ENCODE measurements at regions not wholly inside any gene's neighbourhood (a gene's known extent, or its start where the extent isn't known, plus 50 kb on each side); places are given as distances from the start of the nearest gene placed in this dataset.

DNA sequence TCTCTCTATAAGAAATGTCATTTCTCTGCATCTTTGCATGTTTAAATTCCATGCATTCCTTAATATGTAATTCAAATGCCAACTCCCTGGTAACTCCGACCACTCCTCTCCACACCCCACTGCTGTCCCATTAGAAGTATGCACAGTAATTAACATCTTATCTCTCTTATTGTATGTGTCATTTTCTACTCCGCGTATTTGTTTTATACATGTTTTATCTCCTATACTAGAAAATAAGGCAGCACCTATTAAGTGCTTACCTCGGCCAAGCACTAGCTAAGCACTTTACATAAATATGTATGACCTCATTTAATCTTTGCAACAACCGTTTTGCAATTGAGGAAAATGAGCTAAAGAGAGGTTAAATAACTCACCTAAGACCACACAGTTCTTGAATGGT, 469.8 kb downstream of the BCAT1 start:
- WGBS, 2 donors (ENCODE audit: extremely low coverage in 2 of 2, insufficient read length in 2 of 2, insufficient replicate concordance in 1 of 2): no CpG with 5 or more reads among the region's 5 CpGs
- Histone ChIP-seq H3K27ac (replicated peaks; ENCODE audit: low read length) (no peak overlapping the region), H3K36me3 (replicated peaks in 1 of 2; ENCODE audit: control insufficient read depth in 2 of 2, insufficient read depth in 2 of 2, low read length in 2 of 2) (peaks cover 0 to 8% of the 10 kb centered on the region in 2 donors), H3K4me3 (ENCODE audit: low read length in 2 of 2) (no peak overlapping the region), H3K23ac (ENCODE audit: low read depth, low read length, poor library complexity) (no peak overlapping the region), H2BK12ac (ENCODE audit: low read length) (no peak overlapping the region), H3K14ac (ENCODE audit: low read length) (no peak overlapping the region), H2BK5ac (ENCODE audit: low read length) (no peak overlapping the region), H2BK120ac (ENCODE audit: low read depth, low read length) (no peak overlapping the region), H3K9ac (ENCODE audit: low read depth, low read length, poor library complexity) (no peak overlapping the region), H3K79me1 (ENCODE audit: low read depth, low read length) (no peaks in the 10 kb centered on the region), H3K4me2 (ENCODE audit: insufficient read depth, low read length, poor library complexity, severe bottlenecking) (no peak overlapping the region), H4K8ac (ENCODE audit: low read depth, low read length) (no peak overlapping the region), H3K27me3 (ENCODE audit: control insufficient read depth in 3 of 3, insufficient read depth in 3 of 3, low read depth in 1 of 3, low read length in 3 of 3) (no peaks in the 10 kb centered on the region), H2AK5ac (ENCODE audit: low read depth, low read length) (no peak overlapping the region), H3K9me3 (replicated peaks in 1 of 2; ENCODE audit: control insufficient read depth in 2 of 2, insufficient read depth in 1 of 2, low read depth in 1 of 2, low read length in 2 of 2) (peaks cover 0 to 7% of the 10 kb centered on the region in 2 donors), H2AFZ (ENCODE audit: low read length) (no peak overlapping the region), H4K91ac (ENCODE audit: low read depth, low read length, poor library complexity) (no peak overlapping the region), H2BK15ac (ENCODE audit: low read length) (no peak overlapping the region), H3K4me1 (ENCODE audit: control insufficient read depth in 2 of 2, insufficient read depth in 1 of 2, low read depth in 1 of 2, low read length in 2 of 2) (peaks cover 2 to 6% of the 10 kb centered on the region in 2 donors), H3K18ac (ENCODE audit: low read length) (no peak overlapping the region), H3K4ac (ENCODE audit: low read length) (no peak overlapping the region)
- DNase-seq (ENCODE audit: low spot score): no peak

DNA sequence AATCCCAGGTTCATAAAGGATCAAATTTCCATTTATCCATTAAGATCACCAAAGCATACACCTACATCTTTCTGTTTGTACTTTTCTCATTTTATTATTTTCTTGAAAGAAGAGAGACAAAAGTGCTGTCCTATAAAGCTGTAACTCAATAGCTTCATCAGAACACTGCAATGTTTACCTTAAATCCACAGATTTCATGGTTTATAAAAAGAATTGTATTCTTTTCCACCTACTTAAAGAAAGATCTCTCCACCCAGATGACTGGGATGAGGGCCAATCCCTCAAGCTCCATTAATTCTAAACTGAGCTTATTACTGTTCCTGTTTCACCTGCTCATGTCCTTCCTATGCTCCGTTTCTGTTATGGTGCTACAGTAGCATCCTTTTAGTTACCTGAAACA, 470.6 kb downstream of the BCAT1 start:
- Histone ChIP-seq H3K18ac (ENCODE audit: low read length) (no peak overlapping the region), H3K23ac (ENCODE audit: low read depth, low read length, poor library complexity) (no peak overlapping the region), H3K4me2 (ENCODE audit: insufficient read depth, low read length, poor library complexity, severe bottlenecking) (no peak overlapping the region), H2BK5ac (ENCODE audit: low read length) (no peak overlapping the region), H3K14ac (ENCODE audit: low read length) (no peak overlapping the region), H3K4me1 (ENCODE audit: control insufficient read depth in 2 of 2, insufficient read depth in 1 of 2, low read depth in 1 of 2, low read length in 2 of 2) (peaks cover 0 to 6% of the 10 kb centered on the region in 2 donors), H4K8ac (ENCODE audit: low read depth, low read length) (no peak overlapping the region), H3K27ac (replicated peaks; ENCODE audit: low read length) (no peak overlapping the region), H2BK12ac (ENCODE audit: low read length) (no peak overlapping the region), H2AFZ (ENCODE audit: low read length) (no peak overlapping the region), H3K9me3 (replicated peaks in 1 of 2; ENCODE audit: control insufficient read depth in 2 of 2, insufficient read depth in 1 of 2, low read depth in 1 of 2, low read length in 2 of 2) (peaks cover 0 to 7% of the 10 kb centered on the region in 2 donors), H2BK120ac (ENCODE audit: low read depth, low read length) (no peak overlapping the region), H3K36me3 (replicated peaks in 1 of 2; ENCODE audit: control insufficient read depth in 2 of 2, insufficient read depth in 2 of 2, low read length in 2 of 2) (peaks cover 0 to 8% of the 10 kb centered on the region in 2 donors), H3K4ac (ENCODE audit: low read length) (no peak overlapping the region), H3K9ac (ENCODE audit: low read depth, low read length, poor library complexity) (no peak overlapping the region), H4K91ac (ENCODE audit: low read depth, low read length, poor library complexity) (no peak overlapping the region), H3K4me3 (ENCODE audit: low read length in 2 of 2) (no peak overlapping the region), H3K79me1 (ENCODE audit: low read depth, low read length) (no peaks in the 10 kb centered on the region), H2BK15ac (ENCODE audit: low read length) (no peak overlapping the region), H3K27me3 (ENCODE audit: control insufficient read depth in 3 of 3, insufficient read depth in 3 of 3, low read depth in 1 of 3, low read length in 3 of 3) (no peaks in the 10 kb centered on the region), H2AK5ac (ENCODE audit: low read depth, low read length) (no peak overlapping the region)
- no CpG with 5 or more reads among the region's 1 CpG for WGBS, 2 donors (ENCODE audit: extremely low coverage in 2 of 2, insufficient read length in 2 of 2, insufficient replicate concordance in 1 of 2)
- no peak for DNase-seq (ENCODE audit: low spot score)

DNA sequence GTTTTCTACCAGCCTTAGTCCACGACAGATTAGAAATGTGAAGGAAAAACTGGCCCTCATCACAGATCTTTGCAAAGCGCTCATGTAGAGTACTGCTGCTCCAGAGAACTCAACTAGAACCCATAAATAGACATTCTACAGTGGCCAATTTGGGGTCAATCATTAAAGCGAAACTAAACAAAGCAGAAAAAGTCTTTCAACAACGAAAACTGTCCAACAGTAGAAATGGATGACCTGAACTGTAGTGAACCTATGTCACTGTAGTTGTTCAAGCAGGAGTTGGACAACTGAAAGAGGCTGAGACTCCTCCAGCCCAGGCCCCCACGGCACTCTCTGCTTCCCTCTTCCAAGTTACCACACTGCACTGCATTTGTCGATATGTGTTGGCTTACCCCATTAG, 472.6 kb downstream of the BCAT1 start:
- Histone ChIP-seq H3K14ac (ENCODE audit: low read length) (no peak overlapping the region), H3K79me1 (ENCODE audit: low read depth, low read length) (no peaks in the 10 kb centered on the region), H2BK120ac (ENCODE audit: low read depth, low read length) (no peak overlapping the region), H3K23ac (ENCODE audit: low read depth, low read length, poor library complexity) (no peak overlapping the region), H3K18ac (ENCODE audit: low read length) (no peak overlapping the region), H2AFZ (ENCODE audit: low read length) (no peak overlapping the region), H4K8ac (ENCODE audit: low read depth, low read length) (no peak overlapping the region), H3K9me3 (replicated peaks in 1 of 2; ENCODE audit: control insufficient read depth in 2 of 2, insufficient read depth in 1 of 2, low read depth in 1 of 2, low read length in 2 of 2) (peaks cover 0 to 7% of the 10 kb centered on the region in 2 donors), H3K4me1 (ENCODE audit: control insufficient read depth in 2 of 2, insufficient read depth in 1 of 2, low read depth in 1 of 2, low read length in 2 of 2) (peaks cover 0 to 6% of the 10 kb centered on the region in 2 donors), H2BK12ac (ENCODE audit: low read length) (no peak overlapping the region), H3K4me3 (ENCODE audit: low read length in 2 of 2) (no peak overlapping the region), H2BK5ac (ENCODE audit: low read length) (no peak overlapping the region), H2BK15ac (ENCODE audit: low read length) (no peak overlapping the region), H3K27me3 (ENCODE audit: control insufficient read depth in 3 of 3, insufficient read depth in 3 of 3, low read depth in 1 of 3, low read length in 3 of 3) (no peaks in the 10 kb centered on the region), H2AK5ac (ENCODE audit: low read depth, low read length) (no peak overlapping the region), H3K4me2 (ENCODE audit: insufficient read depth, low read length, poor library complexity, severe bottlenecking) (no peak overlapping the region), H3K4ac (ENCODE audit: low read length) (no peak overlapping the region), H3K9ac (ENCODE audit: low read depth, low read length, poor library complexity) (no peak overlapping the region), H3K36me3 (replicated peaks in 1 of 2; ENCODE audit: control insufficient read depth in 2 of 2, insufficient read depth in 2 of 2, low read length in 2 of 2) (peaks cover 0 to 1% of the 10 kb centered on the region in 2 donors), H3K27ac (replicated peaks; ENCODE audit: low read length) (no peak overlapping the region), H4K91ac (ENCODE audit: low read depth, low read length, poor library complexity) (no peak overlapping the region)
- no peak for DNase-seq (ENCODE audit: low spot score)
- no CpG with 5 or more reads among the region's 6 CpGs for WGBS, 2 donors (ENCODE audit: extremely low coverage in 2 of 2, insufficient read length in 2 of 2, insufficient replicate concordance in 1 of 2)

DNA sequence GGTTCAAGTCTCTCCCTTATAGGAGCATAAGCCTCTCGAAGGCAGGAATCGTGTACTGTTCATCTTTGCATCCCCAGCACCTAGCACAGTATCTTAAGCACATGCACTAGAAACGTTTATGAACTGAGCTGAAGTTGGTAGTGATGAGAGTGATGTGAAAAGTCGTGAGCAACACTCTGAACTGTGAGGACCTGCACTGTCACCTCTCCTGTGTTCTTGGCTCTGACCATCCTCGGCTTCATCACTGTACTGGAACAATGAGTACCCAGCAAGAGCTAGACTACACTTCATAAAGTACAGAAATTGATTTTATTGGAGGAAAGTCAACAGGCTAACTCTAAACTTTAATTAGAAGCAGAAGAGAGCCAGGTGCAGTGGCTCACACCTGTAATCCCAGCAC, 473.6 kb downstream of the BCAT1 start:
- no peak for DNase-seq (ENCODE audit: low spot score)
- Histone ChIP-seq H3K4me2 (ENCODE audit: insufficient read depth, low read length, poor library complexity, severe bottlenecking) (no peak overlapping the region), H3K4ac (ENCODE audit: low read length) (no peak overlapping the region), H2BK12ac (ENCODE audit: low read length) (no peak overlapping the region), H2AFZ (ENCODE audit: low read length) (no peak overlapping the region), H3K27me3 (ENCODE audit: control insufficient read depth in 3 of 3, insufficient read depth in 3 of 3, low read depth in 1 of 3, low read length in 3 of 3) (no peaks in the 10 kb centered on the region), H3K9ac (ENCODE audit: low read depth, low read length, poor library complexity) (no peak overlapping the region), H2AK5ac (ENCODE audit: low read depth, low read length) (no peak overlapping the region), H3K27ac (replicated peaks; ENCODE audit: low read length) (no peak overlapping the region), H3K36me3 (replicated peaks in 1 of 2; ENCODE audit: control insufficient read depth in 2 of 2, insufficient read depth in 2 of 2, low read length in 2 of 2) (no peaks in the 10 kb centered on the region), H3K14ac (ENCODE audit: low read length) (no peak overlapping the region), H4K91ac (ENCODE audit: low read depth, low read length, poor library complexity) (no peak overlapping the region), H3K4me1 (ENCODE audit: control insufficient read depth in 2 of 2, insufficient read depth in 1 of 2, low read depth in 1 of 2, low read length in 2 of 2) (peaks cover 0 to 6% of the 10 kb centered on the region in 2 donors), H3K79me1 (ENCODE audit: low read depth, low read length) (no peaks in the 10 kb centered on the region), H2BK15ac (ENCODE audit: low read length) (no peak overlapping the region), H3K4me3 (ENCODE audit: low read length in 2 of 2) (no peak overlapping the region), H3K23ac (ENCODE audit: low read depth, low read length, poor library complexity) (no peak overlapping the region), H2BK120ac (ENCODE audit: low read depth, low read length) (no peak overlapping the region), H3K9me3 (replicated peaks in 1 of 2; ENCODE audit: control insufficient read depth in 2 of 2, insufficient read depth in 1 of 2, low read depth in 1 of 2, low read length in 2 of 2) (peaks cover 0 to 7% of the 10 kb centered on the region in 2 donors), H2BK5ac (ENCODE audit: low read length) (no peak overlapping the region), H4K8ac (ENCODE audit: low read depth, low read length) (no peak overlapping the region), H3K18ac (ENCODE audit: low read length) (no peak overlapping the region)
- WGBS, 2 donors (ENCODE audit: extremely low coverage in 2 of 2, insufficient read length in 2 of 2, insufficient replicate concordance in 1 of 2): no CpG with 5 or more reads among the region's 5 CpGs
